GM19328 (cell line): ENCODE measurements at regions not wholly inside any gene's neighbourhood (a gene's known extent, or its start where the extent isn't known, plus 50 kb on each side); places are given as distances from the start of the nearest gene placed in this dataset.
"Not testable (repeated sequence)": the region's sequence is repeated elsewhere in the genome, so short reads cannot be mapped to it uniquely, and the experiment has no call there.

Experiments
- ATAC-seq: cut with Tn5 transposase; IDR thresholded peaks from one replicate; pipeline ENCODE4 v1.9.1; 2021; ENCODE audit warnings: mild to moderate bottlenecking, moderate library complexity; ENCODE audit not compliant: unreplicated experiment

DNA sequence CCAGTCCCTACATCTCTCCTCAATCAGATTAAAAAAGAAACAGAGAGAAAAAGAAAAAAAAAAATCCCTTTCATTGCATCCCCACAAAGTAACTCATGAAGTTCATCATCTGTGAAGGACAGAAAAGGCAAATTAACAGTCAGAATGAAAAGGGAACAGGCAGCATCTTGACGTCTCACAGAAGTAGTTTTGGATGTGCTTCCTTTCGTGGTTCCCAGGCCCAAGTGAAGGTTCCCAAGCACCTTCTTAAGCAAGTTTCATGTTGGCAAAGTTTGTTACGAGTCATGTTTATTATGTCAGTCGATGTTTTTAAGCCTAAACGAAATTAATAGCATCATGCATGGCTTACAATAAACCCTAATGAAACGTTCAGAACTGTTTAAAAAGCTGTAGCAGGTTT lies 475.2 kb downstream of the SETD4 start:
- no peak for ATAC-seq

DNA sequence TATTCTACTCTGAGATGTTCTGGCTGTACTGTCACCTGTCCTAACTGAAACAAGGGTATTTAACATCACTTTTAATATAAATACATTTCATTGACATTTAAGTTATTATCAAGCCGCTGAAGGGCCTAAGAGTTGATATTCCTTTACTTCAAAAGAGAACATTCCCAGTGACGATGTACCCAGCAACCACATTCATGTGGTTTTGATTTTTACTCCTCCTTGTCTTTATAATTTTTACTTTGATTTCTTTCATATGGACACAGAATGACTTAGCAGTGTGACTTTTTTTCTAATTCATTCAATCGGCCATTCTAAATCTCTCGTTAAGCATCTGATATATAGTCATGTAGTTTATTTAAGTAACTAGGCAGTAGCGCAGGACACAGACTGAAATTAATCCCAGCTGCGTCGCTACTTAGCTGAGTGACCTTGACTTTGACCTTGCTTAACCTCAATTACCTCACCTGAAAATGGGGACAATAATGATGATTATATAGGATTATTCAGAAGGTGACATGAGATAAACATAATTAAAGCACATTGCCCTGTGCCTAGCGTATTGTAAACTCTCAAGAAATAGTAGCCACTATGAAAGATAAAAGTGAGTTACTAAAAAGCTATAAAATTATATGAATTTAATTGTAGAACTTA lies 476.6 kb downstream of the SETD4 start:
- ATAC-seq, result no peak

GRCh38 chr21:35582731-35583130 lies 477.6 kb downstream of the SETD4 start:
- ATAC-seq, result no peak

- no peak for ATAC-seq
These were observed 478.7 kb downstream of the SETD4 start for GRCh38 chr21:35581640-35582039.

DNA sequence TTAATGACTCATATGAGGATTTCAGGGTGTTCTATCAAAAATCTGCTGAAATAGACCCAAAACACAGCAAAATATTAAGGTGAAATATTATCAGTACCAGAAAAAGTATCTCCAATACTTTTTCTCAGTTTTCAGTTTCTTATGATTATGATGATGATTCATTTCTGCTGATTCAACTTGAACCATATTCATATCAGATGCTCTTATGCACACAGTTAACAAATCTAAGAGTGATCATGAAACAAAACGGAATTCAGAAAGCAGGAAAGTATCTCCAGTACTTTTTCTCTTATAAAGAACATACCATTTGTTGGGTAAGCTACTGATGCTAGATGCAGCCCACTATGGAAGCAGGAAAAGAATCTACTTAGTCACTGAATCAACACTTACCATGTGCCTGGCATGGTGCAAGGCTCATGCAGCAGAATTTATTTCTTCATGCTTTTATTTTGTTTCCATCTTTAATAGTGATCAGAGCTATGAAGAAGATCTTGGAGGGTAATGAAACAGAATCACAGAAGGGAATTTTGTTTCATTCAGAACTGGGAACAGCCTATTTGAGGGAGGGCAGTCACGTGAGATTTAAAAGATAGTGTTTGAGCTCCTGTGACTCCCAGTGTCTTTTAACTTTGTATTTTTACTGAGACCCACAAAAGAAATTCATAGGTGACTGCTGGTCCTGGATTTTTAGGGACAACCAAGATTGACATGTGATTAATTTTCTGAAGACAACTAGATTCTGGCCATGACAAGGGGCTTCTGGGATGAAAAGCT lies 480.6 kb downstream of the SETD4 start:
- no peak for ATAC-seq

- no peak for ATAC-seq
These were observed 481.4 kb downstream of the SETD4 start for GRCh38 chr21:35578831-35579471.

GRCh38 chr21:35578347-35578782 lies 482.0 kb downstream of the SETD4 start:
- ATAC-seq, result no peak

- ATAC-seq, result no peak
These were observed 484.9 kb downstream of the SETD4 start for GRCh38 chr21:35575280-35575915.

DNA sequence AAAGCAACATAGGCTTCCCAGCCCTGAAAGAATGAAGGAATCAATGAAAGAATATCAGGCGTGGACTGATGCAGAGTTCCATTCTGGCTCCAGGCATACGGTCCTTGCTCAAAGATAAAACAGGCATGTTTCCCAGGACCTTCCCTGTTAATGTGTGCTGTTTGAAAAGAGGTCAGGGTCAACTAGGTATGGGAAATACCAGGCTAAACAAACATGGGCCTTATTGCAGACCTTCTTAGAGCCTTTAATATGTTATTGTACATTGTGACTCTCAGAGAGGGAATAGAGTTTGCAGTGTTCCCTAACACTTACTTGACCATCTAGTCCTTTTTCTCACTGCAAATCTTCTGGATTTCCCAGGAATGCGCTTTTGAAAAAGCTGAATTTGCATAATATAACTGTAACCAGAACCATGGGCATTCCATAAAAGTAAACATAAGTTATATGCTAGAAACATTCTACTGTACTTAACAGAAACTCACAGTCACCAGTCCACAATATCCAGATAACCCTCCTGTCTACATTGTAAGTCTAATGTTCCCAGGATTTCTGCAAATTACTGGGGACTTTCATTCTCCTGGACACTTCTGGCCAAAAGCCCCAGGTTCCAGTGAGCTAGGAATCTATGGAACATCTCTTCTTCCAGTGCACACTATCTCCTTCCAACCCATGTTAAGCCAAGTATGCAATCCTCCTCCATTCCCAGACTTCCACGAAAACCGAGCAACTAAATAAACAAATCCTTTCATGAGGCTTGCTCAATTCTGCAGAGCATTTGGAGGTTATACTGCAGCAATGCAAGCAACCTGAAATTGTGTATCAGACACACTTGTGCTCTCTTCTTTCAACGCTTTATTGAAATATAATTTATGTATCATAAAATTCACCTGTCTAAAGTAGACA lies 486.6 kb downstream of the SETD4 start:
- no peak for ATAC-seq

- ATAC-seq, result no peak
These were observed 488.4 kb downstream of the SETD4 start for GRCh38 chr21:35571910-35572309.

DNA sequence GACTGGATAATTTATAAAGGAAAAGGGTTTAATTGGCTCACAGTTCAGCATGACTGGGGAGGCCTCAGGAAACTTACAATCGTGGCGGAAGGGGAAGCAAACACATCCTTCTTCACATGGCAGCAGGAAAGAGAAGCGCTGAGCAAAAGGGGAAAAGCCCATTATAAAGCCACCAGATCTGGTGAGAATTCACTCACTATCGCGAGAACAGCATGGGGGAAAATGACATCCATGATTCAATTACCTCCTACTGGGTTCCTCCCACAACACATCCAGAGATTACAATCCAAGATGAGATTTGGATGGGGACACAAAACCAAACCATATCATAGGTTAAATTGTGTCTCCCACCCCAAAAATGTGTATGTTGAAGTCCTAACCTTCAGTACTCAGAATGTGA lies 491.7 kb downstream of the SETD4 start:
- ATAC-seq, result no peak

GRCh38 chr21:35566874-35567273 lies 493.5 kb downstream of the SETD4 start:
- no peak for ATAC-seq

- no peak for ATAC-seq
These were observed 495.1 kb downstream of the SETD4 start for GRCh38 chr21:35565204-35565611.

- ATAC-seq, result no peak
These were observed 496.4 kb downstream of the SETD4 start for GRCh38 chr21:35563885-35564451.

- ATAC-seq, result no peak
These were observed 497.4 kb downstream of the SETD4 start for GRCh38 chr21:35562876-35563275.

GRCh38 chr21:35561116-35561515 lies 499.2 kb downstream of the SETD4 start:
- ATAC-seq, result no peak

GRCh38 chr21:35559829-35560225 lies 500.5 kb downstream of the SETD4 start:
- no peak for ATAC-seq

DNA sequence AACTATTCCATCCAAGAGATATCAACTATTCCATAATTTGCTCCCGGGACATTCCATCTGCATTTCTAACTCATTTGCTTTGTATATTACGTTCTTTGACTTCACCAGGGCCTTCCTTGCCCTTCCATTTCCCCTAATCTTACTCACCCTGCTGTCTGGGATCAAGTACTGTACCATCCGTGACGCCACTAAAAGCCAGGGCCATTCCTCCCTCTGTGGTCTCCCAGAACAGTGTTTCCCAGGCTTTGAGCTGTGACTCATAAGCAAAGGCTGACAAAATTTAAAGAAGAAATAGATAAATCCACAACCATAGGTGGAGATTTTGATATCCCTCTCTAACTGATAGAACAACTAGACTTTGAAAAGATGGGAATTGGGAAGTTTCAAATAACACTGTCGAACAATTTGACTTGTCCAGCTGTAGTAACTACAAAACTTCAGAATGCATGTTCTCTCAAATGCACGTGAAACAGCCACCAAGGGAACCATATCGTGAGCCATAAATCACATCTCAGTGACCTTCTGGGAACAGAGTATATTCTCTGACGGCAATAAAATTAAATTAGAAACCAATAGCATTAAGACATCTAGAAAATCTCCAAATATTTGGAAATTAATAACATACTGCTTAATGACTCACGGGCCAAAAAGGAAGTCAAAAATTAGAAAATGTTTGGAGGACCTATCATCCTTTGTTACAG lies 501.0 kb downstream of the SETD4 start:
- ATAC-seq, result no peak

DNA sequence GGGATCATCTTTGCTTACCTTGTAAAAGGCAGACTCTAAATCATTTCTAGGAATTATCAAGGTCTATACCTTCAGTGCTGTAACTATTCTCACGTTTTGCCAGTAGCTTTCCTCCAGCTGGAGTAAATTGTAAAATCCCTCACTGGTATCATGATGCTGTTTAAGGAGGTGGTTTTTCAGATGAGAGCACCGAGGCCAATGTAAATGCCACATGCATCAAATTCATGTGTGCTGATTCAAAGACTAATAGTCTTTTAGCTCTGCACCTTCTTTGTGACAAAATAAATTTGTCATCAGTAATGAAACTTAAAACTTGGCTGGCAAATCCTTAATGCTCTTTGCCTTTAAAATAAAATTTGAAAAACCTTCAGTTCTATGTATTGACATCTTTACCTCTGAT lies 503.8 kb downstream of the SETD4 start:
- ATAC-seq, result no peak

- ATAC-seq, result not testable (repeated sequence)
These were observed 503.4 kb upstream of the RUNX1 start for GRCh38 chr21:35552483-35552882.
